B cell (primary cell): ENCODE measurements at regions not wholly inside any gene's neighbourhood (a gene's known extent, or its start where the extent isn't known, plus 50 kb on each side); places are given as distances from the start of the nearest gene placed in this dataset.

Experiments used
- ATAC-seq: fragments of 200-7000 bp; cut with Tn5 transposase; one replicate; pipeline ENCODE4 v1.10.0; 2021; ENCODE audit warnings: low read depth, mild to moderate bottlenecking, moderate number of reproducible peaks, moderate library complexity
- CTCF ChIA-PET: fragments of 350-600 bp; sonication (Branson Sonifier 250); formaldehyde crosslinking; loops from one replicate; lab custom pipeline; 2021; ENCODE audit warnings: antibody characterized with exemption, inconsistent platforms; lab: Charles Lee
- POLR2A ChIA-PET: fragments of 350-600 bp; sonication (Branson Sonifier 250); formaldehyde crosslinking; loops from one replicate; lab custom pipeline; 2021; ENCODE audit warnings: antibody characterized with exemption; lab: Charles Lee
- DNase-seq: peaks from one replicate; pipeline ENCODE4 v3.0.0; 2013
- H2AFZ ChIP-seq: 2 replicates; pipeline ENCODE4 v1.6.1; 2012; ENCODE audit warnings: mild to moderate bottlenecking, low read depth, low read length; ENCODE audit not compliant: insufficient read depth, poor library complexity, severe bottlenecking
- H3K27ac ChIP-seq, 2 donors: 1 replicate in 1 of 2; 2 replicates in 1 of 2; pipeline ENCODE4 v1.5.1; 2012 to 2013; ENCODE audit warnings: low read length in 2 of 2, mild to moderate bottlenecking in 2 of 2, moderate library complexity in 1 of 2
- H3K27me3 ChIP-seq, 4 experiments: fragments of 200-600 bp in 1 of 4; sonication (generic) in 1 of 4; replicated peaks in 1 of 4; 1 replicate in 2 of 4; 2 replicates in 2 of 4; pipeline versions ENCODE4 v1.6.1 to v1.7.0; 2013 to 2016; ENCODE audit warnings: low read length in 3 of 4, mild to moderate bottlenecking in 2 of 4, mixed read lengths in 1 of 4, moderate library complexity in 1 of 4; ENCODE audit not compliant: insufficient read depth in 4 of 4, control insufficient read depth in 3 of 4; ENCODE audit errors: control extremely low read depth in 1 of 4
- H3K36me3 ChIP-seq, 2 experiments: replicated peaks in 1 of 2; 1 replicate in 1 of 2; 2 replicates in 1 of 2; pipeline versions ENCODE4 v1.6.1 to v1.7.1; 2013; ENCODE audit warnings: low read length in 1 of 2; ENCODE audit not compliant: insufficient read depth in 2 of 2, control insufficient read depth in 1 of 2; ENCODE audit errors: control extremely low read depth in 1 of 2, extremely low read depth in 1 of 2
- H3K4me1 ChIP-seq, 2 donors: fragments of 200-600 bp in 1 of 2; sonication (generic) in 1 of 2; 1 replicate in 1 of 2; 2 replicates in 1 of 2; pipeline versions ENCODE4 v1.5.1 to v1.6.1; 2013 to 2017; ENCODE audit warnings: low read length in 2 of 2; ENCODE audit not compliant: control insufficient read depth in 2 of 2, insufficient read depth in 2 of 2
- H3K4me2 ChIP-seq: replicated peaks from 2 replicates; pipeline ENCODE3; 2012; ENCODE audit warnings: mild to moderate bottlenecking, low read depth, low read length; ENCODE audit not compliant: poor library complexity, severe bottlenecking
- H3K4me3 ChIP-seq, 5 experiments: fragments of 200-600 bp in 1 of 5; sonication (generic) in 1 of 5; 1 replicate in 3 of 5; 2 replicates in 2 of 5; pipeline versions ENCODE4 v1.5.1 to v1.7.0; 2011 to 2016; ENCODE audit warnings: low read length in 4 of 5, mild to moderate bottlenecking in 4 of 5, low read depth in 2 of 5, control low read depth in 1 of 5, moderate library complexity in 1 of 5; ENCODE audit not compliant: insufficient read depth in 1 of 5; ENCODE audit errors: control extremely low read depth in 1 of 5, extremely low read depth in 1 of 5
- H3K79me2 ChIP-seq: fragments of 200-600 bp; sonication (generic); one replicate; pipeline ENCODE4 v1.6.0; 2016; ENCODE audit warnings: low read length; ENCODE audit not compliant: control insufficient read depth, insufficient read depth
- H3K9ac ChIP-seq: fragments of 200-600 bp; sonication (generic); 2 replicates; pipeline ENCODE4 v1.6.1; 2017; ENCODE audit warnings: mild to moderate bottlenecking, low read length, moderate library complexity
- H3K9me3 ChIP-seq, 3 donors: one replicate each; pipeline versions ENCODE4 v1.6.1 to v1.7.1; 2013; ENCODE audit warnings: low read length in 2 of 3; ENCODE audit not compliant: control insufficient read depth in 2 of 3, insufficient read depth in 1 of 3; ENCODE audit errors: control extremely low read depth in 1 of 3
- H4K20me1 ChIP-seq: 2 replicates; pipeline ENCODE4 v1.6.0; 2012; ENCODE audit warnings: mild to moderate bottlenecking, low read length; ENCODE audit not compliant: insufficient read depth, control insufficient read depth, poor library complexity, severe bottlenecking
- H3K27ac Mint-ChIP-seq: one replicate; pipeline ENCODE4 v1.8.0; 2021; ENCODE audit warnings: mixed read lengths
- H3K27me3 Mint-ChIP-seq: one replicate; pipeline ENCODE4 v1.8.0; 2021; ENCODE audit warnings: mixed read lengths
- H3K4me1 Mint-ChIP-seq: one replicate; pipeline ENCODE4 v1.8.0; 2021; ENCODE audit warnings: mixed read lengths
- H3K4me3 Mint-ChIP-seq: one replicate; pipeline ENCODE4 v1.8.0; 2021; ENCODE audit warnings: mixed read lengths
- H3K9me3 Mint-ChIP-seq: one replicate; pipeline ENCODE4 v1.8.0; 2022; ENCODE audit warnings: mixed read lengths; ENCODE audit not compliant: insufficient read depth
- EZH2 ChIP-seq: IDR thresholded peaks from 2 replicates; pipeline ENCODE4 v1.6.1; 2012; ENCODE audit warnings: borderline replicate concordance, low read depth, mild to moderate bottlenecking, moderate library complexity, low read length; ENCODE audit not compliant: insufficient read depth, poor library complexity, severe bottlenecking
- WGBS: methylation state at CpG from one replicate; pipeline ENCODE4 v1.1.5; 2013; ENCODE audit warnings: missing lambda C conversion rate; ENCODE audit not compliant: insufficient coverage; 5-methylcytosine and 5-hydroxymethylcytosine counted together
- intact Hi-C: fragments of 100-400 bp; cut with micrococcal nuclease; formaldehyde crosslinking; loops from one replicate; pipeline ENCODE4 v1.10.0; 2022
- TF ChIP-seq, protein P1 (sequence below): fragments of 200-600 bp; IDR thresholded peaks from one replicate; pipeline ENCODE4 v1.8.0; 2022; ENCODE audit warnings: antibody characterized with exemption, mild to moderate bottlenecking

DNA sequence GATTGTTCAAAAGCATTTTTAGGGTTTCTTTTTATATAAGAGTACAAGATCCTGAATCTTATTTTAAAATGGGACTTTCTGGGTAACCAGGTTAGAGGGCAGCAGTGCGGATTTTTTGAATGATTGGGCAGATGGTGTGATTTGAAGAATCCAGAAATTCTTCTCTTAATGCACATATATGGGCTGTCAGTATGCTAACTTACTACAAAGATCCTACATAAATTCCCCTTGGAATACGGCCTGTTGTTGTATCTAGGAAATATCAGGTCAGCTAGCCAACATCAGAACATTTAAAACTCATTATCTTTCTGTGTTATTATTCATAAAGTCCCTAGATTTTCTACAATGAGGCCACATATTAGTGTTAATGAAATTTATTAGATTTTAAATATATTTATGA is 229.6 kb upstream of the TPRG1 start:
- no peaks in the 10 kb centered on the region for H4K20me1 ChIP-seq
- peaks cover 7% of the 10 kb centered on the region for H3K4me1 Mint-ChIP-seq
- ChIA-PET CTCF (interaction anchor here (1.7 to 6.4 kb wide), 3 partner anchors 12 to 1203 kb away, joined by 7 to 62 read pairs (median 12); no protein-coding TSS in a partner anchor), POLR2A (interaction anchor here (0.6 kb wide), 1 partner anchor 367 kb away, joined by 3 read pairs; no protein-coding TSS in a partner anchor)
- DNase-seq (no peak), ATAC-seq (no peak)
- no peak overlapping the region for H3K4me3 Mint-ChIP-seq
- no peak overlapping the region for H2AFZ ChIP-seq
- H3K27ac Mint-ChIP-seq: no peak overlapping the region
- H3K4me1 ChIP-seq: peaks cover 8 to 13% of the 10 kb centered on the region in 2 donors
- H3K27me3 ChIP-seq: peaks cover 0 to 10% (median 4%) of the 10 kb centered on the region in 4 experiments
- H3K27me3 Mint-ChIP-seq: peaks cover 11% of the 10 kb centered on the region
- H3K9me3 ChIP-seq: no peaks in the 10 kb centered on the region
- no CpG with 5 or more reads among the region's 2 CpGs for WGBS
- no peaks in the 10 kb centered on the region for H3K79me2 ChIP-seq
- H3K9ac ChIP-seq: no peak overlapping the region
- TF ChIP-seq, protein P1, sequence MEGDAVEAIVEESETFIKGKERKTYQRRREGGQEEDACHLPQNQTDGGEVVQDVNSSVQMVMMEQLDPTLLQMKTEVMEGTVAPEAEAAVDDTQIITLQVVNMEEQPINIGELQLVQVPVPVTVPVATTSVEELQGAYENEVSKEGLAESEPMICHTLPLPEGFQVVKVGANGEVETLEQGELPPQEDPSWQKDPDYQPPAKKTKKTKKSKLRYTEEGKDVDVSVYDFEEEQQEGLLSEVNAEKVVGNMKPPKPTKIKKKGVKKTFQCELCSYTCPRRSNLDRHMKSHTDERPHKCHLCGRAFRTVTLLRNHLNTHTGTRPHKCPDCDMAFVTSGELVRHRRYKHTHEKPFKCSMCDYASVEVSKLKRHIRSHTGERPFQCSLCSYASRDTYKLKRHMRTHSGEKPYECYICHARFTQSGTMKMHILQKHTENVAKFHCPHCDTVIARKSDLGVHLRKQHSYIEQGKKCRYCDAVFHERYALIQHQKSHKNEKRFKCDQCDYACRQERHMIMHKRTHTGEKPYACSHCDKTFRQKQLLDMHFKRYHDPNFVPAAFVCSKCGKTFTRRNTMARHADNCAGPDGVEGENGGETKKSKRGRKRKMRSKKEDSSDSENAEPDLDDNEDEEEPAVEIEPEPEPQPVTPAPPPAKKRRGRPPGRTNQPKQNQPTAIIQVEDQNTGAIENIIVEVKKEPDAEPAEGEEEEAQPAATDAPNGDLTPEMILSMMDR: no peak
- no peak for TF ChIP-seq EZH2
- no peak overlapping the region for H3K4me2 ChIP-seq
- H3K4me3 ChIP-seq: no peak overlapping the region
- intact Hi-C loops: no loop called here
- H3K27ac ChIP-seq: no peak overlapping the region
- H3K36me3 ChIP-seq: no peaks in the 10 kb centered on the region
- H3K9me3 Mint-ChIP-seq: no peaks in the 10 kb centered on the region

DNA sequence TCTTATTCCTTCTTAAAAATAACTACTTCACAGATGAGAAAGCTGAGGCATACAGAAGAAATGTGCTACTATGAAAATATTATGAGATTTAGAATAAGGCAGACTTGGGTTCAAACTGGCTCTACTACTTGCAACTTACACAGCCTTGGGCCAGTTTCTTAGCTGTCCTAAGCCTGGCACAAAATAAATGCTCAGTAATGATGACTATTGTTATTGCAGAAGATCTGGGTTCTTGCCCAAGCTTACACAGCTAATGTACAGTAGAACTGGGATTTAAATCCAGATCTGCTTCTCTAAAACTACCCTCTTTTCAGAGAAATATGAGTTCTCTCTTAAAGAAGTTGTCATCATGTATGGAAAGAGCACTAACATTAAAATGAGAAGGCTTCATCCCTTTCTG is 228.2 kb upstream of the TPRG1 start:
- Histone ChIP-seq H3K9me3 (no peaks in the 10 kb centered on the region), H3K79me2 (no peaks in the 10 kb centered on the region), H4K20me1 (no peaks in the 10 kb centered on the region), H3K9ac (no peak overlapping the region), H3K4me1 (peaks cover 14 to 19% of the 10 kb centered on the region in 2 donors), H3K36me3 (no peaks in the 10 kb centered on the region), H3K4me3 (no peak overlapping the region), H2AFZ (no peak overlapping the region), H3K4me2 (no peak overlapping the region), H3K27me3 (peaks cover 0 to 22% (median 8%) of the 10 kb centered on the region in 4 experiments), H3K27ac (no peak overlapping the region)
- H3K9me3 Mint-ChIP-seq: no peaks in the 10 kb centered on the region
- no peak overlapping the region for H3K27ac Mint-ChIP-seq
- no peak overlapping the region for H3K4me3 Mint-ChIP-seq
- CTCF ChIA-PET: interaction anchor here (1.0 to 6.4 kb wide), 3 partner anchors 11 to 1204 kb away, joined by 3 to 64 read pairs (median 62); no protein-coding TSS in a partner anchor
- TF ChIP-seq, protein P1: no peak
- TF ChIP-seq EZH2: no peak
- POLR2A ChIA-PET: no interaction called here
- H3K4me1 Mint-ChIP-seq: peaks cover 12% of the 10 kb centered on the region
- H3K27me3 Mint-ChIP-seq: peaks cover 13% of the 10 kb centered on the region
- intact Hi-C loops: no loop called here
- no peak for DNase-seq
- no peak for ATAC-seq
